ENCODE measurements at regions not wholly inside any gene's neighbourhood (a gene's known extent, or its start where the extent isn't known, plus 50 kb on each side); places are given as distances from the start of the nearest gene placed in this dataset.

DNA sequence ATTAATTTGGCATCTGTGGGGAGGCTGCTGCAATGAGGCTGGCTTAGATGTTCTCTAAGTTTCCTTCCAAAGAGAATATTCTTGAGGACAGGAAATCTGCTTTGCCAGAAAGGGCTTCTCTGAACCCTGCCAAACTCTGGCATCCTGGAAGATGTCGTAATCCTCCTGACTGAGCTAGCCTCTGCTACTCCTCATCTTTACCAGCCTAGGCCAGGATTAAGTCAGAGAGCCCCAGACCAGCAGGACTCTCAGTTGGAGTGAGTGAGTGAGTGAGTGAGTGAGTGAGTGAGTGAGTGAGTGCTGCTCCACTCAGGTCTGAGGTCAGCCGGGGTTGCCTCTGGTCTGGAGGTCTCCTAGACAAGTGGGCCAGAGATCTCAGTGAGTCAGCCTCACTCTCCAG lies 104.9 kb upstream of the SOD3 start:
- peaks cover 2 to 3% of the 10 kb centered on the region in 2 experiments for H3K27me3 ChIP-seq (ENCODE audit: control insufficient read depth in 2 of 2, insufficient read depth in 2 of 2, low read length in 2 of 2)
- TF ChIP-seq POLR2AphosphoS5 (IDR thresholded peaks at IDR 0.05; ENCODE audit: insufficient read depth, low read depth, low read length): no peak
- no peak for TF ChIP-seq MAX (IDR thresholded peaks at IDR 0.05; ENCODE audit: insufficient read depth, insufficient read length)
- TF ChIP-seq POLR2A (IDR thresholded peaks at IDR 0.05; ENCODE audit: low read depth, low read length): no peak
- TF ChIP-seq, protein P1, sequence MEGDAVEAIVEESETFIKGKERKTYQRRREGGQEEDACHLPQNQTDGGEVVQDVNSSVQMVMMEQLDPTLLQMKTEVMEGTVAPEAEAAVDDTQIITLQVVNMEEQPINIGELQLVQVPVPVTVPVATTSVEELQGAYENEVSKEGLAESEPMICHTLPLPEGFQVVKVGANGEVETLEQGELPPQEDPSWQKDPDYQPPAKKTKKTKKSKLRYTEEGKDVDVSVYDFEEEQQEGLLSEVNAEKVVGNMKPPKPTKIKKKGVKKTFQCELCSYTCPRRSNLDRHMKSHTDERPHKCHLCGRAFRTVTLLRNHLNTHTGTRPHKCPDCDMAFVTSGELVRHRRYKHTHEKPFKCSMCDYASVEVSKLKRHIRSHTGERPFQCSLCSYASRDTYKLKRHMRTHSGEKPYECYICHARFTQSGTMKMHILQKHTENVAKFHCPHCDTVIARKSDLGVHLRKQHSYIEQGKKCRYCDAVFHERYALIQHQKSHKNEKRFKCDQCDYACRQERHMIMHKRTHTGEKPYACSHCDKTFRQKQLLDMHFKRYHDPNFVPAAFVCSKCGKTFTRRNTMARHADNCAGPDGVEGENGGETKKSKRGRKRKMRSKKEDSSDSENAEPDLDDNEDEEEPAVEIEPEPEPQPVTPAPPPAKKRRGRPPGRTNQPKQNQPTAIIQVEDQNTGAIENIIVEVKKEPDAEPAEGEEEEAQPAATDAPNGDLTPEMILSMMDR (IDR thresholded peaks at IDR 0.05; ENCODE audit: extremely low read depth in 1 of 2, insufficient read depth in 1 of 2, low read depth in 1 of 2, low read length in 2 of 2): no peak
- no peak for TF ChIP-seq GATA2 (IDR thresholded peaks at IDR 0.05; ENCODE audit: insufficient read depth, insufficient read length, low read depth, low read length)
- TF ChIP-seq FOS (IDR thresholded peaks at IDR 0.05; ENCODE audit: borderline replicate concordance, insufficient read depth, low read length): no peak
- TF ChIP-seq JUN (IDR thresholded peaks at IDR 0.05; ENCODE audit: borderline replicate concordance, insufficient read depth, insufficient read length, low read depth): no peak
- TF ChIP-seq MYC (IDR thresholded peaks at IDR 0.05; ENCODE audit: low read depth, low read length): no peak
- no peak for TF ChIP-seq EZH2 (IDR thresholded peaks at IDR 0.05; ENCODE audit: borderline replicate concordance, low read depth, low read length, severe bottlenecking)
- ChIA-PET POLR2A (no interaction called here), CTCF (interaction anchor here (1.8 kb wide), 1 partner anchor 139 kb away, joined by 4 read pairs; no protein-coding TSS in a partner anchor)
- no peak for DNase-seq (ENCODE audit: low read depth, low spot score)
- H3K9me3 ChIP-seq (replicated peaks; ENCODE audit: control insufficient read depth, insufficient read depth, low read length): no peaks in the 10 kb centered on the region
- no peak overlapping the region for H3K27ac ChIP-seq (ENCODE audit: insufficient read depth, low read depth, low read length)
- BruUV-seq (replicated peaks): no TSS peak
- intact Hi-C loops (cut with micrococcal nuclease): no loop called here
- FAIRE-seq: no peak
- H3K4me3 ChIP-seq (replicated peaks in 1 of 3; ENCODE audit: insufficient read depth in 1 of 3, low read depth in 1 of 3, low read length in 3 of 3): no peak overlapping the region
- H3K9me1 ChIP-seq (replicated peaks; ENCODE audit: control insufficient read depth, extremely low read depth, insufficient read depth, low read length): no peaks in the 10 kb centered on the region
- no peak overlapping the region for H3K4me2 ChIP-seq (ENCODE audit: insufficient read depth, low read length)
- no peak overlapping the region for H3K9ac ChIP-seq (replicated peaks; ENCODE audit: extremely low read depth, insufficient read depth, low read length)
- H3K79me2 ChIP-seq (ENCODE audit: control insufficient read depth, insufficient read depth, low read length): no peaks in the 10 kb centered on the region
- no peaks in the 10 kb centered on the region for H4K20me1 ChIP-seq (replicated peaks; ENCODE audit: control insufficient read depth, extremely low read depth, insufficient read depth, low read length)
- no peak overlapping the region for H2AFZ ChIP-seq (ENCODE audit: low read depth, low read length)
- no peaks in the 10 kb centered on the region for H3K36me3 ChIP-seq (ENCODE audit: control insufficient read depth in 2 of 2, extremely low read depth in 1 of 2, insufficient read depth in 2 of 2, low read length in 2 of 2)
- dilution Hi-C loops (cut with MboI; ENCODE audit: extremely low pct_ligation_motif_present, low sequenced_read_pairs): no loop called here
- no peaks in the 10 kb centered on the region for H3K4me1 ChIP-seq (ENCODE audit: control insufficient read depth, extremely low read depth, insufficient read depth, low read length)

All from endothelial cell of umbilical vein (primary cell).